HG03378 (cell line): ENCODE measurements at regions not wholly inside any gene's neighbourhood (a gene's known extent, or its start where the extent isn't known, plus 50 kb on each side); places are given as distances from the start of the nearest gene placed in this dataset.

Experiments used
- ATAC-seq: cut with Tn5 transposase; IDR thresholded peaks from one replicate; pipeline ENCODE4 v1.9.1; 2021; ENCODE audit warnings: mild to moderate bottlenecking, moderate library complexity; ENCODE audit not compliant: unreplicated experiment

DNA sequence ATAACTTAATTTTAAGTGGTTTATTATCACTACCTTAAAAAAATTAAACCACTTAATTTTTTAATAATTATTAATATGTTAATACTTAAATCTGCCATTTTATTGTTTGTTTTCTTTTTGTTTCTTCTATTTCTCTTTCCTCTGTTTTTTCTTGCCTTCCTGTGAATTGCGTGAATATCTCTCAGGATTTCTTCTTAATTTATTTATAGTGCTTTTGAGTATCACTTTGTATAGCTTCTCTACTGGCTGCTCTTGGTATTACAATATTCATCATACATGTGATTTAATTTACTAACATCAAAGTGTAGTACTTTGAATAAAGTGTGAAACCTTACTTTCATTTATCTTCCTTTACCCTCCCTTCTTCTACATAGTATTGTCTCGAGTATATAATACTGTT is 349.5 kb upstream of the CPXCR1 start:
- ATAC-seq, result no peak

DNA sequence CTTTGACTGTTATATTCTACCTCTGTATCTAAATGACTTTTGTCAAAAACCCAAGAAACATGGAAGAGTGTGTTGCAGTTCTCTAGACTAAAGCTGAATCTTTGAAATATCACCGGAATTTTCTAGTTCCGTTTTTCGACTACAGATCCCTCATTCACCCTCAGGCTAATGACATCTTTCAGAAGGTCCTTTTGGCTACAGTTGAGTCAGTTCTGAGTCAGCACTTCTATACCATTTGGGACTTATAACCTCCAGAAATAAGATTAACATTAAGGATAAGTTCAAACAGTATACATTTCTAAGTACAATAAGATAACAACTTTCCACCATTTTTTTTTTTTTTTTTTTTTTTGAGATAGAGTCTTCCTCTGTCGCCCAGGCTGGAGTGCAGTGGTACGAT is 331.0 kb upstream of the CPXCR1 start:
- ATAC-seq, result no peak

DNA sequence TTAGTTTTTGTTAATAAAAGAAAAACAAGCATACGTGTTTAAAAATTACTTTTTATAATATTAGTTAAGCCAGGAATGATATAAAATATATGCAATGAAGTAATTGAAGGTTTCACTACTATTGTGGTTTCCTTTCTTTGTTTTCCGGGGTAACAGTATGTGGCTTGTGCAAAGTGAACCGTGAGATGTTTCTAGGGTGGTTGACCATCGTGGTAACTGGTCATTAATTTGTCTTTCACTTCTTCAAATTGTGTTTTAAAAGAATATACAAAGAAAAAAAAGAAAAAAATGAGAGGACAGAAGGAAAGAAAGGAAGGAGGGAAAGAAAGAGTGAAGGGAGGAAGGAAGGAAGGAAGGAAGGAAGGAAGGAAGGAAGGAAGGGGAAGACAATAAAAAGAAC is 330.1 kb upstream of the CPXCR1 start:
- ATAC-seq, result no peak

DNA sequence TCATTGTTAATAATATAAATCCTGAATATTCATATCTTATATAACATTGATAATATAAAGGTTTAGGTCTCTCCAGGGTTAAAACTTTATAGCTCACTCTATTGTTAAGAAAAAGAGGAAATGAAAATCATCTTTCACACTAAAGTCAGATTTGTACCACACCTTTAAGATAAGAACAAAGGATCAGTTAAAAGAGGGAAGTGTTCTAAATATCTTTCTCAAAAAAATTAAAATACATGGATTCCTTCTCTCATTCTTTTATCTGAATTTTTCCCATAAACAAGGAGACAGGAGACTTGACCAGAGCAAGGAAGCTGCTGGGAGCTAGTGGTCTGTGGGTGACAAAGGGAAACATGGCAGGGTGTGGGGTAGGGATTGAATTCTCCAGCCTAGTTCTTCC is 323.0 kb upstream of the CPXCR1 start:
- ATAC-seq, result no peak

DNA sequence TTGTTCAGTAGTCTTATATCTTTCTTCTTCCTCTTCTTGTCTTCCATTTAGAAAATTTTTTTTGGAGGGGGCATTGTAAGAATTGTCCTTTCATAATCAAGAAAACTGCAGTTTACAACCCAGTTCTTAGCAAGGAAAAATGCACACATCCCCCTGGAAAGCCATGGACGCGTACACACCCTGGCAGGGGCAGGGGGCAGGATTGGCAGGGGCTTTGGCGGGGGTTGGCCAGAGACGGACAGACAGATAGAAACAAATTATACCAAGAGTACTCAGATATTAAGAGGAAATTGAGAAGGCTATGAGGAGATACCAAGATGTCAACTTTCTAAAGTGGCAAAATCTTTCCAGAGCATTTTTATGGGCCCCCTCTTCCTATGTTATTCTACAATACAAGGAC is 322.5 kb upstream of the CPXCR1 start:
- no peak for ATAC-seq

DNA sequence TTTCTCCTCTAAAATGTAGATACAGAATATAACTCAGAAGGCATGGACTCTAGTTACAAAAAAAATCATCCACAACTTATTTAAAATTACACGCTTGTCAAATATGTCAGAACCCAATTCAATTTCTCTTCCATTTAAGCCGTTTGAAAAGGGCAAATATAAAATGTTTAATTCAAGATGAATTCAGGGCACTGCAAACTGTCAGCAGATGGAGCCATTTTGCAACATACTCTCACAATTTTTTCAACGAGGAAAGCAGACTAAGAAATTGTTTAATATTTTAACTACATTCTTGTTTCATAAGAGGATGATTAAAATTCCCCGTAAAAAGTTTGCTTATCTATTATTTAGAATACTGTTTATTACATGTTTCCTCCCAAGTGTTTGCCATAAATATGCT is 321.3 kb upstream of the CPXCR1 start:
- no peak for ATAC-seq

DNA sequence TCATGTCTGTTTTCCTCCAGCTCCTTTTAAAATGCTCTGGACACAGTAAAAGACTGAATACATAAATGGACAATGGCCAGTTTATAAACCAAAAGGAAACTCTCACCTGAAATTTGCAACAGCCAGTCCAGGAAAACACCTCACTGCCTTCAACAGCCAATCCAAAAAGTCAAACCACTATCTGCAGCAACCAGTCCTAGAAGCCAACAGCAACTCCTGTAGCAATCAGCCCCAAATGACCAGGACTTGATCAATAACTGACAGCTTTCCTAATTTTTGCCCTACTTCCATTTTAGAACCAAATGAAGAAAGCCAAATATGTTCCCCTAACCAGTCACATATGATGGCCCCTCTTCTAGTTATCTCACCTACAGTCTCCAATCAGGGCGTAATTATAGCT is 309.5 kb upstream of the CPXCR1 start:
- no peak for ATAC-seq

DNA sequence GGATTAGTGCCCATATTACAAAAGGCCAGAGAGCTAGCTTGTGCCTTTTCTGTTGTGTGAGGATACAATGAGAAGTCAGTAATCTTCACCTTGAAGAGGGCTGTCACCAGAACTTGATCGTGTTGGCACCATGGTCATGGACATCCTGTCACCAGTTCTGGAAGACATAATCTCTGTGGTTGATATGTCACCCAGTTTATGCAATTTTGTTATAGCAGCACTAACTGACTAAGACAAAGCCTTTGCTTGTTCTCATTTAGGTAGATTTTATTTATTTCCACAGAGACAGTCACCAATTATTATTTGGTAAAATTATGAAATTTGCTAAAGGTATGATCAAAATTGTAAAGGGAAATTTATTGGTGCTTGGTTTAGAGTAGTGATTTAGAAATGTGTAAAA is 308.8 kb upstream of the CPXCR1 start:
- ATAC-seq, result no peak

DNA sequence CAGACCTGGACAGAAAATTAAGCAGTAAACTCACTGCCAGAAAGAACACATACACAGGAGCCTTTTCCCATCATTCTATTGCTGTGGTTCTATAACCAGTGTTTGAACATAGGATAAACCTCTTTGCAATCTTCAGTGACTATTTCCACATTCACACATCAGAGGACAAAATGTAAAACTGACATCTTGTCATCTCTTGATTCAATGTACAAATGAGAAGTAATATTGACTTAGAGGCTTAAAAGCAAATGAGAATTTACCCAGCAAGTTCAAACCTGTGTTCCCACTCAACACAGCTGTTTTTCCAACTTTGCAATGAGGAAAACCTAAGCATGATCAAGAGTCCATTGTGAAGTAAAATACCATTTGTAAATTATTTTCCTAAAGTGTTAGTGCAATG is 307.1 kb upstream of the CPXCR1 start:
- no peak for ATAC-seq
